ENCODE measurements at regions not wholly inside any gene's neighbourhood (a gene's known extent, or its start where the extent isn't known, plus 50 kb on each side); places are given as distances from the start of the nearest gene placed in this dataset.

DNA sequence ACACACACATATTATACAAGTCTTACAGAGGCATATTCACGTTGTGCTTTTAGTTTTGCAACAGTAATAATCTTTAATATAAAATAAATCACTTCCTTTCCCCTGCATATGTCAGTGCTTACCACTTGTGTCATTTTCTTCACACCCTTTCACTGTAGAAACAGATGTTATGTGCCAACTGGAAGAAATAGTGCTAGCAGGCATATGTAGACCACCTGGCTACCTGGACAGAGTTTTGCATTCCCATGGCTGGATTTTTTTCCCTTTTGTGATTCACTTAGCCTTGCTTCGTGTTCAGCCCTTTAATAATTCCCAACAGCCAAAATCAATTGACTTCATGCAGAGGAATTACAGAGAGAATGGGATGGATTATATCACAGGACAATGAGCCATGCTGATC, 399.1 kb upstream of the SPRY2 start:
- H3K27ac ChIP-seq (ENCODE audit: insufficient read depth, low read depth, low read length): no peak overlapping the region
- FAIRE-seq: no peak
- H3K9ac ChIP-seq (replicated peaks; ENCODE audit: extremely low read depth, insufficient read depth, low read length): no peak overlapping the region
- H3K36me3 ChIP-seq (ENCODE audit: control insufficient read depth in 2 of 2, extremely low read depth in 1 of 2, insufficient read depth in 2 of 2, low read length in 2 of 2): no peaks in the 10 kb centered on the region
- ChIA-PET POLR2A (no interaction called here), CTCF (no interaction called here)
- intact Hi-C loops (cut with micrococcal nuclease) (loop anchor here (5.0 kb wide), 1 partner anchor 217 kb away; no protein-coding TSS in a partner anchor), dilution Hi-C loops (cut with MboI; ENCODE audit: extremely low pct_ligation_motif_present, low sequenced_read_pairs) (no loop called here)
- H3K4me1 ChIP-seq (ENCODE audit: control insufficient read depth, extremely low read depth, insufficient read depth, low read length): peaks cover 7% of the 10 kb centered on the region
- H4K20me1 ChIP-seq (replicated peaks; ENCODE audit: control insufficient read depth, extremely low read depth, insufficient read depth, low read length): no peaks in the 10 kb centered on the region
- H3K79me2 ChIP-seq (ENCODE audit: control insufficient read depth, insufficient read depth, low read length): no peaks in the 10 kb centered on the region
- H2AFZ ChIP-seq (ENCODE audit: low read depth, low read length): no peak overlapping the region
- no peak overlapping the region for H3K4me2 ChIP-seq (ENCODE audit: insufficient read depth, low read length)
- no peaks in the 10 kb centered on the region for H3K9me1 ChIP-seq (replicated peaks; ENCODE audit: control insufficient read depth, extremely low read depth, insufficient read depth, low read length)
- TF ChIP-seq, protein P1, sequence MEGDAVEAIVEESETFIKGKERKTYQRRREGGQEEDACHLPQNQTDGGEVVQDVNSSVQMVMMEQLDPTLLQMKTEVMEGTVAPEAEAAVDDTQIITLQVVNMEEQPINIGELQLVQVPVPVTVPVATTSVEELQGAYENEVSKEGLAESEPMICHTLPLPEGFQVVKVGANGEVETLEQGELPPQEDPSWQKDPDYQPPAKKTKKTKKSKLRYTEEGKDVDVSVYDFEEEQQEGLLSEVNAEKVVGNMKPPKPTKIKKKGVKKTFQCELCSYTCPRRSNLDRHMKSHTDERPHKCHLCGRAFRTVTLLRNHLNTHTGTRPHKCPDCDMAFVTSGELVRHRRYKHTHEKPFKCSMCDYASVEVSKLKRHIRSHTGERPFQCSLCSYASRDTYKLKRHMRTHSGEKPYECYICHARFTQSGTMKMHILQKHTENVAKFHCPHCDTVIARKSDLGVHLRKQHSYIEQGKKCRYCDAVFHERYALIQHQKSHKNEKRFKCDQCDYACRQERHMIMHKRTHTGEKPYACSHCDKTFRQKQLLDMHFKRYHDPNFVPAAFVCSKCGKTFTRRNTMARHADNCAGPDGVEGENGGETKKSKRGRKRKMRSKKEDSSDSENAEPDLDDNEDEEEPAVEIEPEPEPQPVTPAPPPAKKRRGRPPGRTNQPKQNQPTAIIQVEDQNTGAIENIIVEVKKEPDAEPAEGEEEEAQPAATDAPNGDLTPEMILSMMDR (IDR thresholded peaks at IDR 0.05; ENCODE audit: extremely low read depth in 1 of 2, insufficient read depth in 1 of 2, low read depth in 1 of 2, low read length in 2 of 2): no peak
- no peak for TF ChIP-seq EZH2 (IDR thresholded peaks at IDR 0.05; ENCODE audit: borderline replicate concordance, low read depth, low read length, severe bottlenecking)
- no peak for TF ChIP-seq GATA2 (IDR thresholded peaks at IDR 0.05; ENCODE audit: insufficient read depth, insufficient read length, low read depth, low read length)
- TF ChIP-seq FOS (IDR thresholded peaks at IDR 0.05; ENCODE audit: borderline replicate concordance, insufficient read depth, low read length): no peak
- TF ChIP-seq JUN (IDR thresholded peaks at IDR 0.05; ENCODE audit: borderline replicate concordance, insufficient read depth, insufficient read length, low read depth): no peak
- TF ChIP-seq POLR2A (IDR thresholded peaks at IDR 0.05; ENCODE audit: low read depth, low read length): no peak
- no peak for TF ChIP-seq MYC (IDR thresholded peaks at IDR 0.05; ENCODE audit: low read depth, low read length)
- TF ChIP-seq POLR2AphosphoS5 (IDR thresholded peaks at IDR 0.05; ENCODE audit: insufficient read depth, low read depth, low read length): no peak
- TF ChIP-seq, protein P2, sequence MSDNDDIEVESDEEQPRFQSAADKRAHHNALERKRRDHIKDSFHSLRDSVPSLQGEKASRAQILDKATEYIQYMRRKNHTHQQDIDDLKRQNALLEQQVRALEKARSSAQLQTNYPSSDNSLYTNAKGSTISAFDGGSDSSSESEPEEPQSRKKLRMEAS (IDR thresholded peaks at IDR 0.05; ENCODE audit: insufficient read depth, insufficient read length): no peak
- BruUV-seq (replicated peaks): no TSS peak
- no peaks in the 10 kb centered on the region for H3K9me3 ChIP-seq (replicated peaks; ENCODE audit: control insufficient read depth, insufficient read depth, low read length)
- H3K27me3 ChIP-seq (ENCODE audit: control insufficient read depth in 2 of 2, insufficient read depth in 2 of 2, low read length in 2 of 2): no peaks in the 10 kb centered on the region
- no peak overlapping the region for H3K4me3 ChIP-seq (replicated peaks in 1 of 3; ENCODE audit: insufficient read depth in 1 of 3, low read depth in 1 of 3, low read length in 3 of 3)
- no peak for DNase-seq (ENCODE audit: low read depth, low spot score)

All from endothelial cell of umbilical vein (primary cell).